ENCODE measurements at regions not wholly inside any gene's neighbourhood (a gene's known extent, or its start where the extent isn't known, plus 50 kb on each side); places are given as distances from the start of the nearest gene placed in this dataset.
"Not testable (repeated sequence)": the region's sequence is repeated elsewhere in the genome, so short reads cannot be mapped to it uniquely, and the experiment has no call there.

GRCh38 chrX:3550871-3551270, 162.6 kb downstream of the PRKX start:
- no peak for DNase-seq

GRCh38 chrX:3550160-3550751, 163.2 kb downstream of the PRKX start:
- DNase-seq, result no peak

GRCh38 chrX:3549411-3549911, 164.0 kb downstream of the PRKX start:
- DNase-seq, result no peak

GRCh38 chrX:3548765-3549391, 164.6 kb downstream of the PRKX start:
- DNase-seq, result no peak

- DNase-seq, result no peak
These were observed 167.5 kb downstream of the PRKX start for GRCh38 chrX:3545901-3546300.

- no peak for DNase-seq
These were observed 172.1 kb downstream of the PRKX start for GRCh38 chrX:3541336-3541735.

GRCh38 chrX:3540105-3540504, 173.3 kb downstream of the PRKX start:
- DNase-seq, result no peak

GRCh38 chrX:3532581-3533085, 180.8 kb downstream of the PRKX start:
- DNase-seq, result no peak

- not testable (repeated sequence) for DNase-seq
These were observed 182.0 kb downstream of the PRKX start for GRCh38 chrX:3531435-3531834.

GRCh38 chrX:3529466-3530010, 183.1 kb upstream of the MXRA5 start:
- no peak for DNase-seq

GRCh38 chrX:3527811-3528210, 181.4 kb upstream of the MXRA5 start:
- no peak for DNase-seq

- DNase-seq, result no peak
These were observed 180.7 kb upstream of the MXRA5 start for GRCh38 chrX:3527166-3527565.

- no peak for DNase-seq
These were observed 180.3 kb upstream of the MXRA5 start for GRCh38 chrX:3526731-3527130.

- DNase-seq, result no peak
These were observed 179.6 kb upstream of the MXRA5 start for GRCh38 chrX:3526071-3526470.

- no peak for DNase-seq
These were observed 175.7 kb upstream of the MXRA5 start for GRCh38 chrX:3522101-3522650.

GRCh38 chrX:3521396-3521795, 174.9 kb upstream of the MXRA5 start:
- DNase-seq, result no peak

GRCh38 chrX:3520982-3521381, 174.5 kb upstream of the MXRA5 start:
- no peak for DNase-seq

GRCh38 chrX:3520458-3520857, 174.0 kb upstream of the MXRA5 start:
- DNase-seq, result no peak

GRCh38 chrX:3519384-3519783, 172.9 kb upstream of the MXRA5 start:
- not testable (repeated sequence) for DNase-seq

GRCh38 chrX:3518870-3519269, 172.4 kb upstream of the MXRA5 start:
- DNase-seq, result no peak

- DNase-seq, result no peak
These were observed 169.6 kb upstream of the MXRA5 start for GRCh38 chrX:3516051-3516541.

- DNase-seq, result no peak
These were observed 168.5 kb upstream of the MXRA5 start for GRCh38 chrX:3514996-3515395.

- not testable (repeated sequence) for DNase-seq
These were observed 165.7 kb upstream of the MXRA5 start for GRCh38 chrX:3512150-3512549.

- DNase-seq, result no peak
These were observed 163.5 kb upstream of the MXRA5 start for GRCh38 chrX:3509934-3510333.
